PC-3 (cell line): ENCODE measurements at regions not wholly inside any gene's neighbourhood (a gene's known extent, or its start where the extent isn't known, plus 50 kb on each side); places are given as distances from the start of the nearest gene placed in this dataset.

ENCODE experiments used
- ATAC-seq: fragments of 200-7000 bp; cut with Tn5 transposase; 2 replicates; pipeline ENCODE4 v1.9.1; 2020; ENCODE audit warnings: mild to moderate bottlenecking, moderate library complexity
- BruUV-seq: library from RNA; stranded (reverse); fragments of 400-500 nt; replicated peaks from 2 replicates; lab custom pipeline; 2021; lab: Mats Ljungman, UMichigan
- CTCF ChIA-PET: fragments of 300-600 bp; sonication (Branson Sonifier 250); formaldehyde crosslinking; loops from one replicate; lab custom pipeline; 2022; ENCODE audit warnings: antibody characterized with exemption; lab: Charles Lee
- POLR2A ChIA-PET: fragments of 300-600 bp; sonication (Branson Sonifier 250); formaldehyde crosslinking; loops from one replicate; lab custom pipeline; 2022; ENCODE audit warnings: antibody characterized with exemption; ENCODE audit not compliant: unreplicated experiment; lab: Charles Lee
- DNase-seq: peaks from one replicate; pipeline ENCODE4 v3.0.0-alpha.2; 2015
- H2AFZ ChIP-seq: fragments of 300-600 bp; sonication (generic); 2 replicates; pipeline ENCODE4 v1.6.0; 2016; ENCODE audit warnings: antibody characterized with exemption, low read length
- H3F3A ChIP-seq: fragments of 300-600 bp; sonication (generic); one replicate; pipeline ENCODE4 v1.6.0; 2017; ENCODE audit warnings: antibody characterized with exemption, low read length, control low read depth, mild to moderate bottlenecking; ENCODE audit not compliant: unreplicated experiment
- H3K27ac ChIP-seq: fragments of 300-600 bp; sonication (generic); 2 replicates; pipeline ENCODE4 v1.5.1; 2016; ENCODE audit warnings: mild to moderate bottlenecking, low read length
- H3K27me3 ChIP-seq: fragments of 300-600 bp; sonication (generic); 2 replicates; pipeline ENCODE4 v1.6.1; 2016; ENCODE audit warnings: low read length, mixed read lengths
- H3K36me3 ChIP-seq: fragments of 300-600 bp; sonication (generic); 2 replicates; pipeline ENCODE4 v1.6.1; 2016; ENCODE audit warnings: low read depth, mixed run types, low read length, mixed read lengths
- H3K4me1 ChIP-seq: fragments of 300-600 bp; sonication (generic); 2 replicates; pipeline ENCODE4 v1.5.1; 2016; ENCODE audit warnings: low read length; ENCODE audit not compliant: insufficient read depth
- H3K4me2 ChIP-seq: fragments of 300-600 bp; sonication (generic); 2 replicates; pipeline ENCODE4 v1.6.0; 2016; ENCODE audit warnings: low read length
- H3K4me3 ChIP-seq: fragments of 300-600 bp; sonication (generic); 2 replicates; pipeline ENCODE4 v1.5.1; 2016; ENCODE audit warnings: mild to moderate bottlenecking, low read length, mixed read lengths
- H3K79me2 ChIP-seq: fragments of 300-600 bp; sonication (generic); 2 replicates; pipeline ENCODE4 v1.6.1; 2017; ENCODE audit warnings: low read length, mixed read lengths
- H3K9ac ChIP-seq: fragments of 300-600 bp; sonication (generic); 2 replicates; pipeline ENCODE4 v1.6.0; 2016; ENCODE audit warnings: mild to moderate bottlenecking, low read length
- H3K9me2 ChIP-seq: fragments of 300-600 bp; sonication (generic); replicated peaks from 2 replicates; pipeline ENCODE4 v1.6.1; 2016; ENCODE audit warnings: mixed run types, low read length, mixed read lengths
- H3K9me3 ChIP-seq: fragments of 300-600 bp; sonication (generic); 2 replicates; pipeline ENCODE4 v1.6.1; 2016; ENCODE audit warnings: low read length, mixed read lengths
- H4K20me1 ChIP-seq: fragments of 300-600 bp; sonication (generic); 2 replicates; pipeline ENCODE4 v1.6.1; 2016; ENCODE audit warnings: low read length, mixed read lengths
- CTCF ChIP-seq: fragments of 300-600 bp; sonication (generic); conservative IDR thresholded peaks from 2 replicates; pipeline ENCODE4 v1.5.1; 2017; ENCODE audit warnings: antibody characterized with exemption, low read depth, mild to moderate bottlenecking, low read length
- EZH2 ChIP-seq: fragments of 300-600 bp; sonication (generic); IDR thresholded peaks from one replicate; pipeline ENCODE4 v1.6.1; 2017; ENCODE audit warnings: antibody characterized with exemption, mild to moderate bottlenecking, low read length; ENCODE audit not compliant: unreplicated experiment
- EZH2phosphoT487 ChIP-seq: fragments of 300-600 bp; sonication (generic); IDR thresholded peaks from 2 replicates; pipeline ENCODE4 v1.6.1; 2018; ENCODE audit warnings: mild to moderate bottlenecking, antibody characterized with exemption, low read length, borderline replicate concordance
- intact Hi-C: fragments of 100-400 bp; cut with micrococcal nuclease; formaldehyde crosslinking; loops from 2 replicates; pipeline ENCODE4 v1.9.0; 2023

- Histone ChIP-seq H3K4me1 (no peaks in the 10 kb centered on the region), H3K36me3 (no peaks in the 10 kb centered on the region), H3F3A (no peaks in the 10 kb centered on the region), H3K27me3 (no peaks in the 10 kb centered on the region), H3K27ac (no peak overlapping the region), H4K20me1 (no peaks in the 10 kb centered on the region), H3K4me2 (no peak overlapping the region), H3K9me2 (no peaks in the 10 kb centered on the region), H3K4me3 (no peak overlapping the region), H3K79me2 (no peaks in the 10 kb centered on the region), H3K9ac (no peak overlapping the region), H3K9me3 (no peaks in the 10 kb centered on the region), H2AFZ (no peak overlapping the region)
- TF ChIP-seq EZH2phosphoT487 (no peak), EZH2 (no peak), CTCF (no peak)
- intact Hi-C loops: no loop called here
- DNase-seq (no peak), ATAC-seq (no peak)
- POLR2A ChIA-PET: no interaction called here
- CTCF ChIA-PET: no interaction called here
- BruUV-seq: no TSS peak
Observed at GRCh38 chr16:11472851-11473250, 113.9 kb downstream of the LITAF start.

GRCh38 chr16:11473728-11474127 is 113.0 kb downstream of the LITAF start:
- no peak overlapping the region for H3K4me2 ChIP-seq

More at GRCh38 chr16:11473728-11474127, 113.0 kb downstream of the LITAF start:
- Histone ChIP-seq H3K36me3 (no peaks in the 10 kb centered on the region), H4K20me1 (no peaks in the 10 kb centered on the region), H3K9me2 (no peaks in the 10 kb centered on the region), H3K9ac (no peak overlapping the region), H3F3A (no peaks in the 10 kb centered on the region), H3K4me3 (no peak overlapping the region), H3K79me2 (no peaks in the 10 kb centered on the region), H2AFZ (no peak overlapping the region), H3K27me3 (no peaks in the 10 kb centered on the region), H3K4me1 (no peaks in the 10 kb centered on the region), H3K9me3 (no peaks in the 10 kb centered on the region), H3K27ac (no peak overlapping the region)
- ChIA-PET CTCF (no interaction called here), POLR2A (no interaction called here)
- BruUV-seq: no TSS peak
- TF ChIP-seq CTCF: no peak
- no peak for TF ChIP-seq EZH2phosphoT487
- TF ChIP-seq EZH2: no peak
- intact Hi-C loops: no loop called here
- DNase-seq (no peak), ATAC-seq (no peak)
